ENCODE measurements at regions not wholly inside any gene's neighbourhood (a gene's known extent, or its start where the extent isn't known, plus 50 kb on each side); places are given as distances from the start of the nearest gene placed in this dataset.

DNA sequence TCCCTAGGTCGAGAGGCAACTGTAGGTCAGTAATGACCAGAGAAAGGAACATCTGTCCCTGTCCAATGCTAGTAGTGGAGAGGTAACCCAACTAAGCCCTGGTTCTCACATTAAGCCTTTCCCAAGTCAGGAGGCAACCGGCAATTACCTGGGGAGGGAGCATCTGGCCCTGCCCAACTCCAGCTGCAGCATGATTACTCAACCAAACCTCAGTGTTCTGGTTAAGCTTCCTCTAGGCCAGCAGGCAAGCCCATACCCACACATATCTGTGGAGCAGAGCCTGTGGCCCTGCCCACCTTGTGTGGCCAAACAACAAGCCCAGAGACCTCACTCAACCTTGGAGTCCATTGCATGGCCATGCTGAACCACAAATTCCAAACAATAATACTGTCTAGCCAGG is 220.8 kb upstream of the SLC24A2 start:
- intact Hi-C loops (cut with micrococcal nuclease), result no loop called here

DNA sequence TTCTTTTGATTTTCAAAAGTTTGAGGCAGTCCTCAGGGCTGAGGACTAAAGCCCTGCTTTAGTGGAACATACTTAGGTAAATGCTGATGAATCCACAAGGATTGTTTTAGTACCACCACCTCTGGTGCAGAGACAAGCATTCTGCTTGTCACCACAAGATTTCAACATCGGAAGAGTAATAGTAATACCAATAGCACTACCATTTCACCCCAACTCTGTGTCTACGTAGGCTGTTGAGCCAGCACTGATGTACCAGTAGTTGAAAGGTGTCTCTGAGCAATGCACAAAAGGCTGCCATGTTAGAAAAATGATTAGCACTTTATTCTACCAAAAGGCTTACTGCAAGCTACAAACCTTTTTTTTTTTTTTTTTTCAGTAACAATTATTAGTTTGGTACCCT is 213.2 kb upstream of the SLC24A2 start:
- intact Hi-C loops (cut with micrococcal nuclease), result no loop called here

DNA sequence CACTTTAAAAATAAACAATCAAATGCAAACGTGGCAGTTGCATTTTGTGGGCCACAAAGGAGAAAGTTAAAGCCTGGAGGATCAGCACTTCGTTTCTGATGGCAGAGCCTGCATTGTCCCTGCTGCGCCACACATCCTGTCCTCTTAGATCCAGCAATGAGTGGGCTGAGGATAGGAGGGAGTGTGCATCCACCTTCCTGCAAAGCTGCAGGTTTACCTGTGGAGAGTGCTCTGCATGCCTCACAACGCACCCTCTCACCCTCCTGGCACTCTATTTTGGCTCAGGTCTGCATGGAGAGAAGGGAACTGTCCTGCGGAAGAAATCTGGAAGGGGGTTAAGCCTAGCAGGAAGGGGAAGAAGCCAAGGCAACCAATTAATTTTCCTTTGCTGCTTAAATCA is 212.2 kb upstream of the SLC24A2 start:
- intact Hi-C loops (cut with micrococcal nuclease), result no loop called here

DNA sequence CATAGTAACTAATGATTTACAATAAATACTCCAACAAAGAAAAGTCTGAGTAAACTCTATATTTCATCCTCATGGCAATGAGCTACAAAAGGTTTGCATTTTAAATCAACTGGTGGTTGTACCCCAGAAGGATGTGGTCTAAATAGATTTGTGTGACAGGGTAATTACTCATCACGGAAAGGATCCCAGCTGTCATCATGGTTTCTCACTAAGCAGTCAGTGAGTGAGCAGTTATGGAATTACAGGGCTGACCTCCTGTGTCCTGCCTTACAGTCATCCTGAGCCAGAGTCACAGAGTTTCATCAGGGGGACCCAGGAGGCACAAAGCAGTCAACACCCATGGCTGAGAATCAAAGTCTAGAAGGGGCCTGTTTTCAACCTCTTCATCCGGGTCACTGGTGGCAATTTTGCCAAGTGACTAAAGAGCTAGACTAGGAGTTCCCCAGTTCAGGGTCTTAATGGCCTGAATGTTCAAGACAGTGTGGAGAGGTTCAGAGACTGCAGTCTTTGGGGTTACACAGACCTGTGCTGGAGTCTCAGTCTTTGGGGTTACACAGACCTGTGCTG is 210.7 kb upstream of the SLC24A2 start:
- intact Hi-C loops (cut with micrococcal nuclease), result loop anchor here (1.0 to 5.0 kb wide), 4 partner anchors 23 to 623 kb away; partner anchors contain the start of gene MLLT3

DNA sequence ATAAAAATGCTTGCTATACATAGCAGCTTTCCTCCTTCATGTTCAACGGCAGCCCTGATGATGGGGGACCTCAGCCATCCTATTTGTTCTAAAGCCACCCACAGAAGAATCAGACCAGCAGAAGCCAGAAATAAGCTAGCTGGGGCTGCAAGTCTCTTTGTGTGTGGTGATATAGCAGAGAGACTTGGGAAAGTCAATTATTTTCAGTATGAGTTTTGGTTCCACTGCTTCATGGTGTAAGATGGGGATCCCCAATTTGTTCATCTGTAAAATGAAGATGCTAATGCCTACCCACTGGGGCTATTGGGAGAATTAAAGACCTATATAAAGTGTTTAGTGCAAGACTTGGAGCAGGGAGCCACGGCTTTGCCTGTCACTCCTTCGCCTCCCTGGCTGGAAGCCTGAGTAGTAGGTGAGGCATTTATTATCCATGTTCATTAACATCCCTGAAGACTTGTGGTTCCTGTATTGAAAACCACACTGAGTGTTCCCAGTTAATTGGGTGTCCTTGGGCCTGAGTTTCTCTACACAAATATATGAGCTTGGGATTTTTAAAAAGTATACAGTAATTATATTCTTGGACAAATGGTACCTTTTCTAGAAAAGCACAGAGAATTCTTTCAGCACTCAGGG is 210.1 kb upstream of the SLC24A2 start:
- intact Hi-C loops (cut with micrococcal nuclease), result loop anchor here (1.0 to 5.0 kb wide), 4 partner anchors 23 to 623 kb away; partner anchors contain the start of gene MLLT3

DNA sequence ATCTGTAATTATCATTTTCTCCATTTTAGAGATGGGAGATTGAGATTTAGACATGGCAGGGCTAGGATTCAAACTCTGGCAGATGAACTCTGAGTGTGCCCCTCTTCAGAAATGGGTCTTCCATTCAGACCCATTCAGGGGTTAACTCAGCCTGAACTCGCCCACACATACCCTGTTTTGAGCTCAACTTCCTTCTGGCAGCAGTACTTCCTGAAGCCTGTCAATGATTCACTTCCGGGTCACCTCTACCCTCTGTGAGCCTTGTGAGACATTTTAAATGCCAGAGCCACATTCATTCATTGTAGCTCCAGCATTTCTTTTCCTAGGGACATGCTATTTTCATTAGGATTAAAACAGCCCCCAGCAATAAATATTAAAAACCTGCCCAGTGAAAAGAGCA is 209.3 kb upstream of the SLC24A2 start:
- intact Hi-C loops (cut with micrococcal nuclease), result loop anchor here (5.0 kb wide), 2 partner anchors 71 to 624 kb away; partner anchors contain the start of gene MLLT3

DNA sequence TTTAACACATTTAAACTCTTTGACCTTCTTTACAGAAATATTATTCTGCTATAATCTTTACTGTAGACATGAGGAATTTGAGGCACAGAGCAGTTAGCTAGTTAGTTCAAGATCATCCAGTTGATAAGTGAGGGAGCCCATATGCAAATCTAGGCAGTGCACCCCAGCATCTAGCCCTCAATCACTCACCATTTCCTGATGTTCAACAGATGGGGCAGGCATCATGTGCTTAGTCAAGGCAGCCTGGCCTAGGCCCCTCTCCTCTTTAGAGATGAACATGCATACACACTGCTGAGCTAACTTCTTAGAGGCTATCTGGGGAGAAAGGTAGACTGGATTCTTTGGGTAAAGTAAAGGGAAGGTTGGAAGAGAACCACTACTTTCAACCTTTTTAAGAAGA is 206.8 kb upstream of the SLC24A2 start:
- intact Hi-C loops (cut with micrococcal nuclease), result loop anchor here (5.0 kb wide), 2 partner anchors 68 to 627 kb away; partner anchors contain the start of gene MLLT3

DNA sequence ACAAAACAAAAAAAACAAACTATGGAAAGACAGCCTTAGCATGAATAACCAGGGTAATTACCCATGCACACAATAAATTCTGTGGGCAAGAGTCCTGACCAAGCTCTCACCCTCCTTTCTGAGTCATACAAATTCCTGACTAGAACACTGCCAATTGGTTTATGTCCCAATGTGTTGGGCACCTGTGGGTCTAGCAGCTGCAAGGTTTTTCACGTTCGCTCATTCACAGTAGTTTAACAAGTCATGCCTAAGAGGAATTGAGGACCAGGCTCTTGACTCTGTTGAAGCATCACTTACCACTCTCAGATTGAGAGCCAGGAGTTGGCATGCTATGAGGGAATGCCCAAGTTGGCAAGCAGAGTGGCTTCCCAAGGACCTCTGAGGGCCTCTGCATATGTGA is 205.5 kb upstream of the SLC24A2 start:
- intact Hi-C loops (cut with micrococcal nuclease), result no loop called here

DNA sequence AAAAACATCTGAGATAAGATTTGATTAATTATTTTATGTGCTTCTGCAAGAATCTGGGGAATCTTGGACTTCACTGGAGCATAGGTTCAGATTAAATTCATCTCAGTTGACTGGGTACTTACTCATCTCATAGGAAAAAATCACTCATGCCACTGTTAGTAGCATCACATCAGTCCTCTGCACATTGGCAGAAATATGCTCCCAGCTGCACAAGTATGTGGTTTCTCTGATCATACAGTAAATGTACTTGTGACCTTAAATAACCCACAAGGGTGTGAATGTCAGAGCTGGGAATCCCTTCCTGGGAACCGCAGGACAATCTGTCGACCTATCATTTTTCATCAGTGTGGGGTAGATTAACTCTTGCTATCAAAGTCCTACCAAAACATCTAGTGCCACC is 203.7 kb upstream of the SLC24A2 start:
- intact Hi-C loops (cut with micrococcal nuclease), result no loop called here

DNA sequence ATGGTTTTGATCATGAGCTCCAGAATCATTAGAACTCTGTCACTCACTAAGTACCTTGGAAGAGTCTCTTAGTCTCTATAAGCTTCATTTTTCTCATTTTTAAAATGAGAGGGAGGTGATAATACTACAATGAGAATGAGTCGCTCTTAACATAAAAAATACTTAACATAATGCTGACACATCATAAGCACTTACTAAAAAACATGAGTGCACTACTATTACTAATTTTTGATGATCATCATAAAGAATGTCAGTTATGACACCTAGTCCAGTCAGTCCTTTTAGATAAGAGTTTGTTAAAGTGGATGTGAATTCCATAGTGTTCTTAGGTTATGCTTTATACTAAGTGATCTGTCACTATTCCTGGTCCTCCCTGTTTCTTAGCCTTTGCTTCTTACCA is 200.4 kb upstream of the SLC24A2 start:
- intact Hi-C loops (cut with micrococcal nuclease), result loop anchor here (5.0 kb wide), 1 partner anchor 52 kb away; no protein-coding TSS in a partner anchor

DNA sequence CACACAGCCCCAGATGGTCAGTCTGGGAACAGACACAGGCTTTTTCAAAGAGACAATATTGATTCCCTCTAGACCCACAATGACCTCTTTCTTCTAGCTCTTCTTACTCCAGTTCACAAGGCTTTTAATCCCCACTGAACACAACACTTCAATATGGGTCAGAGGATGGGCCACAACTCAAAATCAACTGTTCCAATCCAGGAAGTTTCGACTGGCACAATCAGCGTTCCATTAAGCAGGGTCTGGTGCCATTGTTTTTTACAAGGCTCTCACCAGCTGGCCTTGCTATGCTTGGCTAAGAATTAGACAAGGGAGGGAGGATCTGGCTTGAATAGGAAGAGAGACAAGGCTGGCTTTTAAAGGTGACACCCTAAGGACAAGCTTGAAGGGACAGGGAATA is 199.4 kb upstream of the SLC24A2 start:
- intact Hi-C loops (cut with micrococcal nuclease), result loop anchor here (5.0 kb wide), 1 partner anchor 51 kb away; no protein-coding TSS in a partner anchor

DNA sequence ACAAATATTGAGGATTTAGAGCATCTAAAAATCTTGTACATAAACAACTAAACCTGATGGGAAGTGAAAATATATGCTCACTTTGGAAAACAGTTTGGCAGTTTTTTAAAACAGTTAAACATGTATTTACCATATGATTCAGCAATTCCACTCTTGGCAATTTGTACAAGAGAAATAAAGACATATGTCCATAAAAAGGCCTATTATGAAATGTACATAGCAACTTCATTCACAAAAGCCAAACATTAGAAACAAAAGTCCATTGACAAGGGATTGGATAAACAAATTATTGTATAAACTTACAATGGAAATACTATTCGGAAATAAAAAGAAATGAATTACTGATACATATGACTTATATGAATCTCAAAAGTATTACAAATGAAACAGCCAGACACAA is 196.2 kb upstream of the SLC24A2 start:
- intact Hi-C loops (cut with micrococcal nuclease), result loop anchor here (5.0 kb wide), 1 partner anchor 48 kb away; no protein-coding TSS in a partner anchor

DNA sequence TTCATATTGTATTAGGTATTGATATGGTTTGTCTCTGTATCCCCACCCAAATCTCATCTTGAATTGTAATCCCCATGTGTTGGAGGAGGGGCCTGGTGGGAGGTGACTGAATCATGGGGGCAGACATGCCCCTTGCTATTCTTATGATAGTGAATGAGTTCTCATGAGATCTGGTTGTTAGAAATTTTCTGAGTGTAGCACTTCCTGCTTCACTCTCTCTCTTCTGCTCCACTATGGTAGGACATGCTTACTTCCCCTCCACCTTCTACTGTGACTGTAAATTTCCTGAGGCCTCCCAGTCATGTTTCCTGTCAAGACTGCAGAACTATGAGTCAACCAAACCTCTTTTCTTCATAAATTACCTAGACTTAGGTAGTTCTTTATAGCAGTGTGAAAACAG is 187.4 kb upstream of the SLC24A2 start:
- intact Hi-C loops (cut with micrococcal nuclease), result loop anchor here (1.0 kb wide), 1 partner anchor 23 kb away; no protein-coding TSS in a partner anchor

DNA sequence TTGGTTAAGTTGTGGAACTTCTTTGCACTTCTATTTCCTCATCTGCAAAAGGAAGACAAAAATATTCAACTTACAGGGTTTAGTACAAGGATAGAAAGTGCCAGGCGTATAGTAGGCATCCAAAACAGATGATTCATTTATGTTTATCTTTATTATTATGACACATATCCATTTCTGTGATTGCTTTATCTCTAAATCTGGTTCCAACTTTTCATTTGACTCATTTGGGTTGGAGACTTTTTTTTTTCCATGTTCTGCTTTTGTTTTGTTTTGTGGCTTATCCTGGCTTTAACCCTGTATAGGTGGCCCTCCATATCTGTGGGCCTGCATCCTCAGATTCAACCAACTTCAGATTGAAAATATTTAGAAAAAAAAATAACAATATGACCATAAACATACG is 186.7 kb upstream of the SLC24A2 start:
- intact Hi-C loops (cut with micrococcal nuclease), result no loop called here

DNA sequence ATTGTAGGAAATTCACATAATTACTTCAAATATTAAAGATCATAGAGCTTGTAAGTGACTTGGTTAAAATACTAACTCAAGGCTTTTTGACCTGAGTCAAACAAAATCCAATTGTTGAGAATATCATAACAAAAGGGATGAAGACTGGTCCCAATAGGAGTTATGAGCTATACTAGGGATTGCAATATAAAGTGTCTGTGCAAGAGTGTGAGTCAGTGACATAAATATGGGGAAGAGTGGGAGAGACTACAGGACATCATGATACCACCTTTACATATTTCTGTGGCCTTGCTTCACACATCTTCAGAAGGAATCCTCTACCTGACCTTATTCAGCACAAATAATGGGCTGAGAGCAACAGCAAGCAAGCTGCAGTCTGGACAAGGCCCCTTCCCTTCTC is 180.9 kb upstream of the SLC24A2 start:
- intact Hi-C loops (cut with micrococcal nuclease), result no loop called here

DNA sequence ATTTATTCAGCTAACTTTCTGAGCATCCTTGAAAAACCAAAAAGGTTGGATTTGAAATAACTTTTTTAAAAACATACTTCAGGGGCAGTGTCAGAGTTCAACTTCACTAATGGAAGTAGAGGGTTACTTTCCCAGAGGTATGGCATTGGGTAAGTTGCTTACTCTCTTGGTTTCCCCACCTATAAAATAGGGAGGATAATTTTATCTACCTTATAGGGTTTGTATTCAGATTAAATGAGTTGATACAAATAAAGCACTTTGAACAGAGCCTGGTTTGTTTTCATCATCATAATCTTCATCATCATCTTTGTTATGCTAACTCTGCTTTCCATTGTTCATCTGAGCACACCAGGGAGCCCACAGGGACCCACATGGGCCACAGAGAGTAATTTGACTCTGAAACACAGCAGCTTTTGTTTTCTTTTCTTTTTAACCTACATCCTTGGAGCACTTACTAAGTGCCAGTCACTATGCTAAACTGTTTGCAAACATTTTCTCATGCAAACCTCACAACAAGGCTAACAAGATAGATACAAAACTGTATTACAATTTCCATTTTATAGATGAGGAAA is 179.1 kb upstream of the SLC24A2 start:
- intact Hi-C loops (cut with micrococcal nuclease), result no loop called here

DNA sequence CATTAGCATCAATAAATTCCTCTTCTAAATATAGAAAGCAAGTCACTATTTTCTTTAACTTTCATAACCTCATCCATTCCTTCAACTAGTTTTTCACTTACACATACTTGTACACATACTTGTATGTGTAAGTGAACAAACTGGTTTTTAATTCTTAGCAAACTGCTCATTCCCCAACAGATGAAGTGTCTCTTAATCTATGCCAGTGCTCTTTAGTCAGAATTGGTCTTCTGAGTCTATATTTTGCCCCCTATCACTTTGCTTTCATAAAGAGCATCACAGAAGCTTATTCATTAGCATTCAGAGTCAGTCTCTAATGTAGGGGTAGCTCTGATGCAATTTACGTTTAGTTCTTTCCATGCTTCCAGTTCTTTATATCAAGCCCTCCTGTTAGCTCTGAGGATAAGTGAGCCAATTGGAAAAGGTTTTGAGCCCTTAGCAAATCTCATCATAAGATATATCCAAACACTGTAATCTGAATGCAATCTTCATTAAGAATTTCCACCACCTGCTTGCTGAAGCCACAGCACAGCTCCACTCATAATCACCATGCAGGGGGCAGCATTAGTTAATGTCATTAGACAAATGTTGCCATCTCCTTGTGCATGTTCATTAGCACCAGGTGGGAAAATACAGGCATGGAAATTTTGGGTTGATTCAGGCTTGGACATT is 178.5 kb upstream of the SLC24A2 start:
- intact Hi-C loops (cut with micrococcal nuclease), result no loop called here

DNA sequence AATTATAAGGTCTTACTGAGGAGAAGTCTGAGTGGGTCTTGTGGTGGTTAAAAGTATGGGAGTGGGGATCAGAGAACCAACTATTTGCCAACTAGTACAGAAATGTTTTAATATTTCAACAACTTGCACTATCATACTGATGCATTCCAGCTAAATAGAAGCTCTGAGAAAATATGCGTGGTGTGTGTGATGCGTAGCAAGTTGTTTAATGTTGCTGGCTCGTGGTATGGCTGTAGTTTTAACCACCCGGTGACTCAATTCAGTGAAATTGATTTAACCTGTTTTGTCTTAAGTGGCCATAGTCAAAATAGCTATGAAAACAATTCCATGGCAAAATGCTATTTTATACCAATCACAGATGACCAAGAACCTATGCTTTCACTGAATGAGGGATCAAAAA is 176.5 kb upstream of the SLC24A2 start:
- intact Hi-C loops (cut with micrococcal nuclease), result no loop called here

DNA sequence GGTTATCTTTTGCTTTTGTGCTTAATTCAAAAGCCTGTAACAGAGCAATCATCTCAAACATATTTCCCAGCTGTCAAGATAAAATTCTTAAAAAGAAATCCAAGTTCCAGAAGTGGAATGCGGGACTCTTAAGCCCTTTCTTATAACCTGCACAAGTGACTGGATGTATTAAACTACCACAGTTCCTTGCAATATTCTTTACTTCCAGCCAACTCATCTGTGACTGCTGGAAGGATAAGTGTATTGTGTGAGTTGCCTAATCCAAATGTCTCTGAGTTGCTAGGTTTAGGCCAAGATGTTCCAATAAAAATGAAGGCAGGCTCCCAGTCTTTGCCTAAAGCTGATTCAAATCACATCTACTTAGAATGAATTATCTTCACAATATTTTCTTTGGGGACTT is 159.2 kb upstream of the SLC24A2 start:
- intact Hi-C loops (cut with micrococcal nuclease), result no loop called here

DNA sequence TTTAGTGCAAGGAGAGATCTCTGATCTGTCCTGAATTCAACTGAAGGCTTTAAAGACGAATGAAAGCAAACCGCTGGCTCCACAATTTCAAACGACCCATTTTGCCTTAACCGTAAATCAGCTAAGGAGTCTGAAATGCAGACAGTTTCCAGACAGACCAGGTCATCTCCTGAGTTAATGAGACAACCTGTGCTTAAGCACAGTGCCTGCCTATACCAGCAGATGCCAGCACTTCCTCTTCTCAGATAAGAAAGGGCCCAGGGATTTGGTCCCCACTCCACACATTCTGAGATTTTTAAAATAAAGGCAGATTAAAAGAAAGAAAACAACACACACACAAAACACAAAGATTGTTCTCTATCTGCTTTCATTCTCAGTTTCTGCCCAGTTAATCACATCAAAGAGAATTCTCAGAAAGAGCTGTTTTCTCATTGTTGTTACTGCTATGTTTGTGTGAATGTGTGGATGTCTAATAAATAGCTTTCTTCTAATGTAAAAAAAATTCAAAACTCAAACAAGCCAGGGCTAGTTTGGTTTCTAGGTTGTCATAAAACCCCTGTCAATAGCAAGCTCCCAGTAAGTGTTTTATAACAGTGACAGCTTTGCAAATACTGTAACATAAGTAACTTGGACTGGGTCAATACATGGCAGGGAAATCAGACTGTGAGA is 157.7 kb upstream of the SLC24A2 start:
- intact Hi-C loops (cut with micrococcal nuclease), result no loop called here

DNA sequence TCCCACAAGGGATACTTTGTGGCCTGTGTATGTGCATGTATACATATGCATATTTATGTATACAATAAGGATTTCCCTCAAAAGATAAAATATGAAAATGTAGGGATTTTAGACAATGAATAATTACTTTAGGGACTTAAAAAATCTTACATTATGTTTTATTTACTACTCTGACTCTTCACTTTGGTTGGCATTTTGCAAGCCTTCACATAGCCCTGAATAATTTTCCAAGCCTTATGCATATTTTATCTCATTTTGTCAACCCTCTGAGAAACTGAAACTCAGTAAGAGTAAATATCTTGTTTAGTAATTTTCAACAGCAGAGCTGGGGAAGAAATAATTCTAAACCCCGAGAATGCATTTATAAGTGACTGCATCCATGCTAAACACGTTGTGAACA is 153.0 kb upstream of the SLC24A2 start:
- intact Hi-C loops (cut with micrococcal nuclease), result no loop called here
